Duodenal mucosa (tissue), 2 donors: ENCODE measurements at regions not wholly inside any gene's neighbourhood (a gene's known extent, or its start where the extent isn't known, plus 50 kb on each side); places are given as distances from the start of the nearest gene placed in this dataset.

Experiments
- H3K27ac ChIP-seq: one replicate; pipeline ENCODE4 v1.7.0; 2013; ENCODE audit warnings: low read depth, low read length
- H3K27me3 ChIP-seq, 2 donors: one replicate each; pipeline ENCODE4 v1.7.0; 2013; ENCODE audit warnings: low read length in 2 of 2, control low read depth in 1 of 2; ENCODE audit not compliant: insufficient read depth in 2 of 2, control insufficient read depth in 1 of 2
- H3K36me3 ChIP-seq, 2 donors: one replicate each; pipeline ENCODE4 v1.7.0; 2013; ENCODE audit warnings: low read length in 2 of 2, control low read depth in 1 of 2; ENCODE audit not compliant: insufficient read depth in 2 of 2, control insufficient read depth in 1 of 2
- H3K4me1 ChIP-seq, 2 donors: one replicate each; pipeline ENCODE4 v1.7.0; 2013; ENCODE audit warnings: low read length in 2 of 2, control low read depth in 1 of 2; ENCODE audit not compliant: insufficient read depth in 2 of 2, control insufficient read depth in 1 of 2
- H3K4me3 ChIP-seq, 2 donors: one replicate each; pipeline ENCODE4 v1.7.0; 2013; ENCODE audit warnings: low read length in 2 of 2, low read depth in 1 of 2
- H3K9ac ChIP-seq, 2 donors: one replicate each; pipeline ENCODE4 v1.7.0; 2013; ENCODE audit warnings: low read length in 2 of 2, low read depth in 1 of 2
- H3K9me3 ChIP-seq, 2 donors: one replicate each; pipeline ENCODE4 v1.7.0; 2013; ENCODE audit warnings: low read length in 2 of 2, control low read depth in 1 of 2; ENCODE audit not compliant: control insufficient read depth in 1 of 2

DNA sequence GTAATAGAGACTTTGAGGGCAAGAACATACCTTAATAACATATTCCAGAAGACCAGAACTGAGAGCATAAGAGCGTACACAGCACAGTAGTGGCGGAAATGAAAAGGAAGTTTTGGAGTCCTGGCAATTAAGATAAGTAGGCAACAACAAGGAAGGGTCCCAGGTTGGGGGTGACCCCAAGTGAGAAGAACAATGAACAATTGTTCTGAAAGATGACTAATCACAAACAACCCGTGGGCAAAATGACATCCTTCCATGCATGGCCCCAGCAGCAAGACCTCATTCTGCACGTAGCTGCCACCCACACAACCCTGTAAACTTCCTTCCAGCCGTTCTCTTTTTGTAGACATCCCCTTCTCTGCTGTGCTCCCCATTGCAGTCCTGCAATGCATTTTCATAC lies 384.4 kb upstream of the PABPC4L start:
- Histone ChIP-seq H3K27me3 (no peaks in the 10 kb centered on the region), H3K4me3 (no peak overlapping the region), H3K36me3 (no peaks in the 10 kb centered on the region), H3K9me3 (peaks cover 0 to 5% of the 10 kb centered on the region in 2 donors), H3K9ac (no peak overlapping the region), H3K27ac (no peak overlapping the region), H3K4me1 (no peaks in the 10 kb centered on the region)

DNA sequence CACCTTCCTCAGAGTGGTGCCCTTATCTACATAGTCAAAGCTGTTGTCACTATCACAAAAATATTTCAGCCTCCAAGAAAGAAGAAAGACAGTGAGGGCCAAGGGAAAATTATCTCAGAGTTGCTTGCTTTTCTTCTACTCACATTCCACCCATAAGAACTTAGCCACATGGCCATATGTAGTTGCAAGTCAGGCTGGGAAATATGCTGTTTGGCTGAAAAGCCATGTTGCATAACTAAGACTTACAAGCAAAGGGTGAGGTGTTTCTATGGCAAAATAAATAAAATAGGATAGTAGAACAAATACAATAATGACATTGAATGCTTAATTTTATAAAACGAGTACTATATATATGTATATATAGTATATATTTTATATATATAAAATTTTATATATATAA lies 365.9 kb upstream of the PABPC4L start:
- no peak overlapping the region for H3K9ac ChIP-seq
- no peak overlapping the region for H3K27ac ChIP-seq
- no peak overlapping the region for H3K4me3 ChIP-seq
- H3K9me3 ChIP-seq: no peaks in the 10 kb centered on the region
- no peaks in the 10 kb centered on the region for H3K27me3 ChIP-seq
- no peaks in the 10 kb centered on the region for H3K36me3 ChIP-seq
- H3K4me1 ChIP-seq: no peaks in the 10 kb centered on the region

DNA sequence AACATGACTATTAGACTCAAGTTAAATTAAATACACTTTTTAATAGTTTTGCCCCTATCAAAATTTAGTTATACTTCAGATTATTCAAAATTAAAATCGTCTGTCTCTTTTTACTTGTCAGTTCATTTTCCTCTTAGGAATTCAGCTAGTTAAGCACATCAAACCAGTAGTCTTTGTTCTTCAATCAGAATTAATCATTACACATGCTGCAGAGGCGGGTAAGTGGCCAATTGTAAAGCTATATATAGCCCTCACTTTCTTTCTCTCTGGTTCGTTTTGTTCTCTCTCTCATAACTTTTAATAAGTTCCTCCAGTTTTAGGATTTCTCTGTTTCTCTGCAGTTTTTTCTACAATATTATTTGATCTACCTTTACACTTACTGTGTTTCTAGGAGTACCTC lies 359.1 kb upstream of the PABPC4L start:
- H3K27me3 ChIP-seq: no peaks in the 10 kb centered on the region
- H3K36me3 ChIP-seq: no peaks in the 10 kb centered on the region
- no peak overlapping the region for H3K27ac ChIP-seq
- H3K9me3 ChIP-seq: no peaks in the 10 kb centered on the region
- no peaks in the 10 kb centered on the region for H3K4me1 ChIP-seq
- no peak overlapping the region for H3K9ac ChIP-seq
- no peak overlapping the region for H3K4me3 ChIP-seq

DNA sequence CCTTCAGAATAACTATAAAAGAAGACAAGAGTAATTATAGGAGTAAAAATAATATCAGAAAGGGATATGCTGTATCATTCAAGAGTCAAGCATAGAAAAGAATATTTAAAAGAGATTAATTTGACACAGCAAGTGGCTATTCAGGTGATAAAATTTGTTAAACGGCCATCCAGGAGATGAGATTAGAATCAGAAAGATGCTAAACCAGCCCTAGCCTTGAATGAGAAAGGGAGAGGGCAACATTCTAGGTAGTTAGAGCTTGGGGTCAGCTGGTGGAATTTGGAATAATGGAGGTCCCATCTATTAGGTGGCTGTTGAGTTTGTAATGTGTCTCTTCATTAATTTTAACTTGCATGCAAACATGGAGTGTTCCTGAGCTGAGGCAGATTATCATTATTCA lies 350.5 kb upstream of the PABPC4L start:
- Histone ChIP-seq H3K27me3 (no peaks in the 10 kb centered on the region), H3K36me3 (no peaks in the 10 kb centered on the region), H3K9me3 (peaks cover 4 to 5% of the 10 kb centered on the region in 2 donors), H3K4me3 (no peak overlapping the region), H3K9ac (no peak overlapping the region), H3K27ac (no peak overlapping the region), H3K4me1 (no peaks in the 10 kb centered on the region)

DNA sequence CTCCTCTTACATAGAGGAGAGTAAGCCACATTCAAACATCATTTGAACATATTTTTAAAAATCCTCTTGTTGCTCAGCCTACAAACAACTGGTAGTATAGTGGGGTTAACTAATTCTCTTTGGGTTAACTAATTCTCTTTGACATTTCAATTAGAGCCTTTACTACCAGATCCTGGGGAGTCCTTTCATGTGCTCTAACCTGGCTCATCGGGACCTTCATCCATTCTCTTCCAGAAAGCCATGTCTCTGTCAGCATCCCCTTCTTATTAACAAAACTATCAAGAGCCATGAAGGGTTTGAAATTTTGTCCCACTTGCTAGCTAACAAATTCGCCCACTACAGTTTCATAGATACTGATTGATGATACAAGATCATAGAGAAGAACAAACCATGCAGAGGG lies 349.8 kb upstream of the PABPC4L start:
- Histone ChIP-seq H3K9me3 (peaks cover 5 to 6% of the 10 kb centered on the region in 2 donors), H3K27ac (no peak overlapping the region), H3K9ac (no peak overlapping the region), H3K4me3 (no peak overlapping the region), H3K4me1 (no peaks in the 10 kb centered on the region), H3K36me3 (no peaks in the 10 kb centered on the region), H3K27me3 (no peaks in the 10 kb centered on the region)

DNA sequence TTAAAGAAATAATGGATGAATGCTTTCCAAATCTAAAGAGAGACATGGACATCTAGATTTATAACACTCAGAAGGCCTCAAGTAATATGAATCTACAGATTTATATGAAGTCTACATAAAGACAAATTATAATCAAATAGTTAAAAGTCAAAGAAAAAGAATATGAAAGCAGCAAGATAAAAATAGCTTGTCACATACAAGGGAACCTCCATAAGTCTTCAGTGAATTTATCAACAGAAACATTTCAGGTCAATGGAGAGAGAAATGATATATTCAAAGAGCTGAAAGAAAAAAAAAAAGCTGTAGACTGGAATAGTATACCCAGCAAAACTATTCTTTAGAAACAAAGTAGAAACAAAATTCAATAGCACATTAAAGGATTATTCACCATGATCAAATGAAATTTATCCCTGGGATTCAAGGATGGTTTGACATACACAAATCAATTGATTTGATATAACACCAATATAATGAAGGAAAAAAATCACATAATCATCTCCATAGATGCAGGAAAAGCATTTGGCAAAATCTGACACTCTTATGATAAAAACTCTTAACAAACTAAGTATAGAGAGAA lies 346.6 kb upstream of the PABPC4L start:
- no peak overlapping the region for H3K27ac ChIP-seq
- H3K36me3 ChIP-seq: no peaks in the 10 kb centered on the region
- no peaks in the 10 kb centered on the region for H3K4me1 ChIP-seq
- H3K9me3 ChIP-seq: peaks cover 5 to 6% of the 10 kb centered on the region in 2 donors
- H3K27me3 ChIP-seq: no peaks in the 10 kb centered on the region
- H3K9ac ChIP-seq: no peak overlapping the region
- no peak overlapping the region for H3K4me3 ChIP-seq

DNA sequence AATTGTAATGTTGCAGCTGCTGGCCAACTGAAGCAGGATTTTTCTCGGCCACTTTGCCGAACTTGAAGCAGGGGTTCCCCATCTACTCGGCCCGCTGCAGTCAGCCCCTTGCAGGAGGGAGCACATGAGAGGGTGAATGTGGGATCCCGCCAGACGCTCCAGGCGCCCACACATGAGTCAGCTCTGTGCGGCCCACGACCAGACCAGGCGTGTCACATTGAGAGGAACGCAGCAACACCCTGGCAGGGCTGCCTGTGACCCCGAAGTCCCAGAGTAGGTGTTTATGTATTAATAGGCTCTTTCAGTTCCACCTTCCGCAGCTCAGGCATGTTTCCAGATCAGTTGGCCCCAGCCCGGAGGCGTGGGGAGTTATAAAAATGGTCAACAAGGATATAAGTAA lies 344.7 kb upstream of the PABPC4L start:
- H3K4me1 ChIP-seq: no peaks in the 10 kb centered on the region

DNA sequence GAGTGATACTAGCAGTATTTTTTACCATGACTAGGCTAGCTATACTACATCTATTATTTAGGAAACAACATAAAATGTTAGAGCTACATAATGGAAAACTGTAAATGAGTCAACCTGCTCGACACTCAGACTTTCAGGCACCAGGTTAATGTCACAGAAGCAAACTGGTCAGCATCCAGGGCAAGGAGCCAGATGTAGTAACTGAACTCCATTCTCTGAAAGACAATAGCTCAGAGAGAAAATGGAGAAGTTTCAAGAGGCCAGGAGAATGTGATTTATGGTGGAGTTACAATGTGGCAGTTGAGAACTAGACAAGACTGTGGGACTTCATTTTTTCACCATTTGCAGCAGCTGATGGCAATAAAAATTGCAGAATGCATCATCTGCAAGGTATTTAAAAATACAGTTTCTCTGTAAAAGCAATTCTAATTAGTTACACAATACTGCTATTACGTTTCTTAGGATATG lies 342.7 kb upstream of the PABPC4L start:
- no peak overlapping the region for H3K27ac ChIP-seq
- H3K4me1 ChIP-seq: no peaks in the 10 kb centered on the region

More for the DNA sequence above, 344.7 kb upstream of the PABPC4L start:
- no peaks in the 10 kb centered on the region for H3K36me3 ChIP-seq
- H3K9ac ChIP-seq: no peak overlapping the region
- peaks cover 5 to 6% of the 10 kb centered on the region in 2 donors for H3K9me3 ChIP-seq
- H3K27ac ChIP-seq: no peak overlapping the region
- no peaks in the 10 kb centered on the region for H3K27me3 ChIP-seq
- H3K4me3 ChIP-seq: no peak overlapping the region

DNA sequence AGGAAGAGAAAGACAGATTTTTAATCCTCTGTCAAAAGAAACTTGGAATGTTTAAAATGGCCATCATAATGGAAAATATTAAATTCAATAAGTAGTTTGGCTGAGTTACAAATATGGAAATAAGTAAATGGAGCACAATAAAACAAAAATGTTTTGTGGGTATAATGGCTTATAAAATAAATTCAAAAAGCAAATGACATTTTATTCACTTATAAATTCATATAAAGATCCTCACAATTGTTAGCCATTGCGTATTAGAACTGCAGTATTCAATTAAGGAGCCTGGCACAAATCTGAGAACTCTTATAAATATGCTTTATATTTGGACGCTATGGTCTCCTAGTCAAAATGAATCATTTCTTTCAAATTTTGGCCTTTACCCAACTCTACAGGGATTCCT lies 339.0 kb upstream of the PABPC4L start:
- no peak overlapping the region for H3K4me3 ChIP-seq
- H3K4me1 ChIP-seq: no peaks in the 10 kb centered on the region
- H3K27me3 ChIP-seq: no peaks in the 10 kb centered on the region
- H3K9ac ChIP-seq: no peak overlapping the region
- H3K36me3 ChIP-seq: no peaks in the 10 kb centered on the region
- no peak overlapping the region for H3K27ac ChIP-seq
- no peaks in the 10 kb centered on the region for H3K9me3 ChIP-seq

More for the DNA sequence above, 342.7 kb upstream of the PABPC4L start:
- no peak overlapping the region for H3K4me3 ChIP-seq
- H3K9me3 ChIP-seq: peaks cover 5 to 6% of the 10 kb centered on the region in 2 donors
- no peaks in the 10 kb centered on the region for H3K36me3 ChIP-seq
- no peak overlapping the region for H3K9ac ChIP-seq
- H3K27me3 ChIP-seq: no peaks in the 10 kb centered on the region

DNA sequence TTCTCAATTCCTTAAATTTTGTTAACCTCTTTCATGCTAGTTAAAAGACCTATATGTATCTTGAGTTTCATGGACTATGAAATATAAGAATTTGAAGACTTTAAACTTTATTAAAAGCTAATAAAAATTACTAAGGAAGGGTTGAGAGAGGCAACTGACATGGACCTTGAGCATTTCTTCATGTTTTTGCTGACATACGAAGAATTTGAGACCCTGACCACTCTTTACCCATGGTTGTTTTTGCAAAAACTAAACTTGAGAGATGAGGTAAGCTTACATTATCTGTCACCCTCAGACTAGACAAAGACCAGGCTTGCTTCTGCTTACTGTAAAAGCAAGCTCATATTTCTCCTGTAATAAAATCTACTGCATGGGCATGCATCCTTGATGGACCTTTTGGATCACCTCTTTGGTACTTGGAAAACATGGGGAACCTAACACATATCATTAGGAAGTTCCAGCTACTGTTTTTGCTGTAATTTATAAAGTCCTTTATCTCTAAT lies 338.2 kb upstream of the PABPC4L start:
- Histone ChIP-seq H3K9me3 (no peaks in the 10 kb centered on the region), H3K27ac (no peak overlapping the region), H3K4me3 (no peak overlapping the region), H3K9ac (no peak overlapping the region), H3K27me3 (no peaks in the 10 kb centered on the region), H3K36me3 (no peaks in the 10 kb centered on the region), H3K4me1 (no peaks in the 10 kb centered on the region)
